Osteocyte (in vitro differentiated cells): ENCODE measurements at regions not wholly inside any gene's neighbourhood (a gene's known extent, or its start where the extent isn't known, plus 50 kb on each side); places are given as distances from the start of the nearest gene placed in this dataset.

ENCODE experiments used
- DNase-seq: peaks from one replicate; pipeline ENCODE4 v3.0.0; 2021; ENCODE audit warnings: mixed read lengths; ENCODE audit not compliant: unreplicated experiment; ENCODE audit errors: extremely low spot score
- H3K27ac Mint-ChIP-seq: one replicate; pipeline ENCODE4 v1.8.0; 2021; ENCODE audit warnings: mild to moderate bottlenecking, mixed read lengths; ENCODE audit not compliant: unreplicated experiment
- H3K27me3 Mint-ChIP-seq: one replicate; pipeline ENCODE4 v1.8.0; 2021; ENCODE audit warnings: mixed read lengths; ENCODE audit not compliant: unreplicated experiment
- H3K36me3 Mint-ChIP-seq: one replicate; pipeline ENCODE4 v1.8.0; 2021; ENCODE audit warnings: mixed read lengths; ENCODE audit not compliant: unreplicated experiment
- H3K4me1 Mint-ChIP-seq: one replicate; pipeline ENCODE4 v1.8.0; 2021; ENCODE audit warnings: mixed read lengths; ENCODE audit not compliant: unreplicated experiment
- H3K4me3 Mint-ChIP-seq: one replicate; pipeline ENCODE4 v1.8.0; 2021; ENCODE audit warnings: mild to moderate bottlenecking, moderate library complexity, mixed read lengths; ENCODE audit not compliant: unreplicated experiment
- H3K9me3 Mint-ChIP-seq: one replicate; pipeline ENCODE4 v1.8.0; 2021; ENCODE audit warnings: mixed read lengths; ENCODE audit not compliant: unreplicated experiment
- CTCF ChIP-seq: fragments of 200-600 bp; sonication (generic); IDR thresholded peaks from 2 replicates; pipeline ENCODE4 v1.5.0; 2021; ENCODE audit warnings: antibody characterized with exemption, mild to moderate bottlenecking, moderate library complexity

GRCh38 chr6:102582569-102582968, 1189.1 kb downstream of the GRIK2 start:
- no peaks in the 10 kb centered on the region for H3K27me3 Mint-ChIP-seq
- H3K27ac Mint-ChIP-seq, result no peak overlapping the region
- no peak for TF ChIP-seq CTCF
- DNase-seq, result no peak
- H3K36me3 Mint-ChIP-seq, result no peaks in the 10 kb centered on the region
- no peak overlapping the region for H3K4me3 Mint-ChIP-seq
- H3K9me3 Mint-ChIP-seq, result peaks cover 3% of the 10 kb centered on the region
- H3K4me1 Mint-ChIP-seq, result no peaks in the 10 kb centered on the region

GRCh38 chr6:102581378-102582124, 1188.0 kb downstream of the GRIK2 start:
- H3K36me3 Mint-ChIP-seq, result no peaks in the 10 kb centered on the region
- H3K4me3 Mint-ChIP-seq, result no peak overlapping the region
- no peaks in the 10 kb centered on the region for H3K27me3 Mint-ChIP-seq
- no peak overlapping the region for H3K27ac Mint-ChIP-seq
- no peak for DNase-seq
- peaks cover 3% of the 10 kb centered on the region for H3K9me3 Mint-ChIP-seq
- no peak for TF ChIP-seq CTCF
- no peaks in the 10 kb centered on the region for H3K4me1 Mint-ChIP-seq

- no peak for DNase-seq
- Mint-ChIP-seq H3K4me3 (no peak overlapping the region), H3K36me3 (no peaks in the 10 kb centered on the region), H3K27ac (no peak overlapping the region), H3K4me1 (no peaks in the 10 kb centered on the region), H3K9me3 (no peaks in the 10 kb centered on the region), H3K27me3 (no peaks in the 10 kb centered on the region)
- TF ChIP-seq CTCF, result peak; percentile 9
Observed at GRCh38 chr6:102571236-102571908, 1177.9 kb downstream of the GRIK2 start.

- Mint-ChIP-seq H3K4me1 (peaks cover 4% of the 10 kb centered on the region), H3K27ac (no peak overlapping the region), H3K9me3 (no peaks in the 10 kb centered on the region), H3K27me3 (no peaks in the 10 kb centered on the region), H3K36me3 (no peaks in the 10 kb centered on the region), H3K4me3 (no peak overlapping the region)
- TF ChIP-seq CTCF, result no peak
- no peak for DNase-seq
Observed at GRCh38 chr6:102562713-102563112, 1169.2 kb downstream of the GRIK2 start.

- no peaks in the 10 kb centered on the region for H3K27me3 Mint-ChIP-seq
- DNase-seq, result no peak
- no peaks in the 10 kb centered on the region for H3K9me3 Mint-ChIP-seq
- no peak for TF ChIP-seq CTCF
- no peaks in the 10 kb centered on the region for H3K36me3 Mint-ChIP-seq
- no peak overlapping the region for H3K4me3 Mint-ChIP-seq
- H3K27ac Mint-ChIP-seq, result no peak overlapping the region
- no peaks in the 10 kb centered on the region for H3K4me1 Mint-ChIP-seq
Observed at GRCh38 chr6:102553214-102553613, 1159.7 kb downstream of the GRIK2 start.
